ENCODE measurements at regions not wholly inside any gene's neighbourhood (a gene's known extent, or its start where the extent isn't known, plus 50 kb on each side); places are given as distances from the start of the nearest gene placed in this dataset.

DNA sequence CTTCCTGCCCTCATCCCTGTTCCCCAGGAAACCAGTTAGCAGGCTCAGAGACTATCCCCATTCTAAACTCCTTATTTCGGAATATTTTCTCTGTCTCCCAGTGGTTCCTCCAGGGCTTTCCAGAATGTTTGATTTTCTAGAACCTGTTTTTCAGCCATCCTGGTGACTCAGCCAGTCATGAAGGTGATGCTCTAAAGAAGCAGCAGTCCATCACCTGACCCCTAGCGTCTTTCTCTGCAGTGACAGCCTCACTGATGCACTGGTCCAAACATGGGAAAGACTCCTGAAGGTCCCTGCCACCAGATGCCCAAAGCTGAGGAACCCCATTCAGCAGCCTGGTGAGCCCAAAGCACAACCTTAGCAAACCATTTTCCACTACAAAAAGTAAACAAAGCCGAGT lies 212.6 kb downstream of the PHETA1 start:
- TF ChIP-seq, protein P1, sequence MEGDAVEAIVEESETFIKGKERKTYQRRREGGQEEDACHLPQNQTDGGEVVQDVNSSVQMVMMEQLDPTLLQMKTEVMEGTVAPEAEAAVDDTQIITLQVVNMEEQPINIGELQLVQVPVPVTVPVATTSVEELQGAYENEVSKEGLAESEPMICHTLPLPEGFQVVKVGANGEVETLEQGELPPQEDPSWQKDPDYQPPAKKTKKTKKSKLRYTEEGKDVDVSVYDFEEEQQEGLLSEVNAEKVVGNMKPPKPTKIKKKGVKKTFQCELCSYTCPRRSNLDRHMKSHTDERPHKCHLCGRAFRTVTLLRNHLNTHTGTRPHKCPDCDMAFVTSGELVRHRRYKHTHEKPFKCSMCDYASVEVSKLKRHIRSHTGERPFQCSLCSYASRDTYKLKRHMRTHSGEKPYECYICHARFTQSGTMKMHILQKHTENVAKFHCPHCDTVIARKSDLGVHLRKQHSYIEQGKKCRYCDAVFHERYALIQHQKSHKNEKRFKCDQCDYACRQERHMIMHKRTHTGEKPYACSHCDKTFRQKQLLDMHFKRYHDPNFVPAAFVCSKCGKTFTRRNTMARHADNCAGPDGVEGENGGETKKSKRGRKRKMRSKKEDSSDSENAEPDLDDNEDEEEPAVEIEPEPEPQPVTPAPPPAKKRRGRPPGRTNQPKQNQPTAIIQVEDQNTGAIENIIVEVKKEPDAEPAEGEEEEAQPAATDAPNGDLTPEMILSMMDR (IDR thresholded peaks at IDR 0.05), result no peak
- no peak for TF ChIP-seq POLR2AphosphoS5 (IDR thresholded peaks at IDR 0.05)

Data from sigmoid colon (tissue), 4 donors.